Duodenal mucosa (tissue), 2 donors: ENCODE measurements at regions not wholly inside any gene's neighbourhood (a gene's known extent, or its start where the extent isn't known, plus 50 kb on each side); places are given as distances from the start of the nearest gene placed in this dataset.

ENCODE experiments used
- H3K27ac ChIP-seq: one replicate; pipeline ENCODE4 v1.7.0; 2013; ENCODE audit warnings: low read depth, low read length
- H3K27me3 ChIP-seq, 2 donors: one replicate each; pipeline ENCODE4 v1.7.0; 2013; ENCODE audit warnings: low read length in 2 of 2, control low read depth in 1 of 2; ENCODE audit not compliant: insufficient read depth in 2 of 2, control insufficient read depth in 1 of 2
- H3K36me3 ChIP-seq, 2 donors: one replicate each; pipeline ENCODE4 v1.7.0; 2013; ENCODE audit warnings: low read length in 2 of 2, control low read depth in 1 of 2; ENCODE audit not compliant: insufficient read depth in 2 of 2, control insufficient read depth in 1 of 2
- H3K4me1 ChIP-seq, 2 donors: one replicate each; pipeline ENCODE4 v1.7.0; 2013; ENCODE audit warnings: low read length in 2 of 2, control low read depth in 1 of 2; ENCODE audit not compliant: insufficient read depth in 2 of 2, control insufficient read depth in 1 of 2
- H3K4me3 ChIP-seq, 2 donors: one replicate each; pipeline ENCODE4 v1.7.0; 2013; ENCODE audit warnings: low read length in 2 of 2, low read depth in 1 of 2
- H3K9ac ChIP-seq, 2 donors: one replicate each; pipeline ENCODE4 v1.7.0; 2013; ENCODE audit warnings: low read length in 2 of 2, low read depth in 1 of 2
- H3K9me3 ChIP-seq, 2 donors: one replicate each; pipeline ENCODE4 v1.7.0; 2013; ENCODE audit warnings: low read length in 2 of 2, control low read depth in 1 of 2; ENCODE audit not compliant: control insufficient read depth in 1 of 2

- no peak overlapping the region for H3K27ac ChIP-seq
- no peak overlapping the region for H3K4me3 ChIP-seq
- H3K36me3 ChIP-seq = no peaks in the 10 kb centered on the region
- H3K27me3 ChIP-seq = no peaks in the 10 kb centered on the region
- H3K4me1 ChIP-seq = no peaks in the 10 kb centered on the region
- no peaks in the 10 kb centered on the region for H3K9me3 ChIP-seq
- H3K9ac ChIP-seq = no peak overlapping the region
These were observed 917.7 kb upstream of the SLC10A2 start for GRCh38 chr13:103983948-103984347.

- Histone ChIP-seq H3K36me3 (no peaks in the 10 kb centered on the region), H3K4me1 (no peaks in the 10 kb centered on the region), H3K9me3 (no peaks in the 10 kb centered on the region), H3K27me3 (no peaks in the 10 kb centered on the region), H3K9ac (no peak overlapping the region), H3K27ac (no peak overlapping the region), H3K4me3 (no peak overlapping the region)
These were observed 910.2 kb upstream of the SLC10A2 start for GRCh38 chr13:103976371-103976770.

GRCh38 chr13:103973740-103974139 lies 907.5 kb upstream of the SLC10A2 start:
- Histone ChIP-seq H3K9ac (no peak overlapping the region), H3K4me1 (no peaks in the 10 kb centered on the region), H3K36me3 (no peaks in the 10 kb centered on the region), H3K9me3 (no peaks in the 10 kb centered on the region), H3K27ac (no peak overlapping the region), H3K4me3 (no peak overlapping the region), H3K27me3 (no peaks in the 10 kb centered on the region)

GRCh38 chr13:103969520-103970050 lies 903.4 kb upstream of the SLC10A2 start:
- no peaks in the 10 kb centered on the region for H3K27me3 ChIP-seq

GRCh38 chr13:103965506-103966243 lies 899.5 kb upstream of the SLC10A2 start:
- no peaks in the 10 kb centered on the region for H3K9me3 ChIP-seq
- no peaks in the 10 kb centered on the region for H3K4me1 ChIP-seq
- no peak overlapping the region for H3K9ac ChIP-seq
- no peak overlapping the region for H3K4me3 ChIP-seq
- no peaks in the 10 kb centered on the region for H3K36me3 ChIP-seq
- H3K27me3 ChIP-seq = no peaks in the 10 kb centered on the region
- H3K27ac ChIP-seq = no peak overlapping the region

More at GRCh38 chr13:103969520-103970050, 903.4 kb upstream of the SLC10A2 start:
- Histone ChIP-seq H3K9me3 (no peaks in the 10 kb centered on the region), H3K27ac (no peak overlapping the region), H3K9ac (no peak overlapping the region), H3K36me3 (no peaks in the 10 kb centered on the region), H3K4me1 (no peaks in the 10 kb centered on the region), H3K4me3 (no peak overlapping the region)

- no peaks in the 10 kb centered on the region for H3K36me3 ChIP-seq
- H3K27me3 ChIP-seq = no peaks in the 10 kb centered on the region
- no peaks in the 10 kb centered on the region for H3K4me1 ChIP-seq
- H3K9ac ChIP-seq = no peak overlapping the region
- H3K27ac ChIP-seq = no peak overlapping the region
- H3K9me3 ChIP-seq = no peaks in the 10 kb centered on the region
- no peak overlapping the region for H3K4me3 ChIP-seq
These were observed 895.6 kb upstream of the SLC10A2 start for GRCh38 chr13:103961784-103962183.

- no peaks in the 10 kb centered on the region for H3K36me3 ChIP-seq
- no peak overlapping the region for H3K4me3 ChIP-seq
- H3K27ac ChIP-seq = no peak overlapping the region
- H3K4me1 ChIP-seq = no peaks in the 10 kb centered on the region
- no peak overlapping the region for H3K9ac ChIP-seq
- no peaks in the 10 kb centered on the region for H3K9me3 ChIP-seq
- H3K27me3 ChIP-seq = no peaks in the 10 kb centered on the region
These were observed 894.9 kb upstream of the SLC10A2 start for GRCh38 chr13:103961129-103961528.

- Histone ChIP-seq H3K9ac (no peak overlapping the region), H3K4me3 (no peak overlapping the region), H3K9me3 (no peaks in the 10 kb centered on the region), H3K4me1 (no peaks in the 10 kb centered on the region), H3K27me3 (no peaks in the 10 kb centered on the region), H3K36me3 (no peaks in the 10 kb centered on the region), H3K27ac (no peak overlapping the region)
These were observed 893.8 kb upstream of the SLC10A2 start for GRCh38 chr13:103960001-103960400.

GRCh38 chr13:103958691-103959090 lies 892.5 kb upstream of the SLC10A2 start:
- no peak overlapping the region for H3K27ac ChIP-seq

GRCh38 chr13:103957939-103958338 lies 891.7 kb upstream of the SLC10A2 start:
- no peaks in the 10 kb centered on the region for H3K9me3 ChIP-seq
- H3K27me3 ChIP-seq = no peaks in the 10 kb centered on the region
- no peak overlapping the region for H3K4me3 ChIP-seq
- no peaks in the 10 kb centered on the region for H3K4me1 ChIP-seq
- no peak overlapping the region for H3K27ac ChIP-seq
- no peak overlapping the region for H3K9ac ChIP-seq
- H3K36me3 ChIP-seq = no peaks in the 10 kb centered on the region

More at GRCh38 chr13:103958691-103959090, 892.5 kb upstream of the SLC10A2 start:
- H3K9ac ChIP-seq = no peak overlapping the region
- H3K4me3 ChIP-seq = no peak overlapping the region
- H3K9me3 ChIP-seq = no peaks in the 10 kb centered on the region
- H3K27me3 ChIP-seq = no peaks in the 10 kb centered on the region
- no peaks in the 10 kb centered on the region for H3K4me1 ChIP-seq
- no peaks in the 10 kb centered on the region for H3K36me3 ChIP-seq
